NOMO-1 treated with dmso at 0.1 percent for 144 hours (cell line): ENCODE measurements at regions not wholly inside any gene's neighbourhood (a gene's known extent, or its start where the extent isn't known, plus 50 kb on each side); places are given as distances from the start of the nearest gene placed in this dataset.

Source experiments
- DNase-seq: peaks from one replicate; lab custom pipeline; 2025; ENCODE audit not compliant: unreplicated experiment; lab: John Stamatoyannopoulos, UW

GRCh38 chrX:4925911-4926310, 1212.5 kb upstream of the PRKX start:
- DNase-seq, result no peak

GRCh38 chrX:4909348-4909747, 1195.9 kb upstream of the PRKX start:
- DNase-seq, result peak; percentile 72

- DNase-seq, result peak; percentile 33
Observed at GRCh38 chrX:4905576-4905975, 1192.1 kb upstream of the PRKX start.

GRCh38 chrX:4881277-4881676, 1167.8 kb upstream of the PRKX start:
- DNase-seq, result no peak

- no peak for DNase-seq
Observed at GRCh38 chrX:4878640-4879039, 1165.2 kb upstream of the PRKX start.

- no peak for DNase-seq
Observed at GRCh38 chrX:4876268-4876667, 1162.8 kb upstream of the PRKX start.

GRCh38 chrX:4851534-4851933, 1138.1 kb upstream of the PRKX start:
- DNase-seq, result no peak

GRCh38 chrX:4850312-4850711, 1136.9 kb upstream of the PRKX start:
- no peak for DNase-seq

GRCh38 chrX:4844376-4844775, 1130.9 kb upstream of the PRKX start:
- no peak for DNase-seq

- no peak for DNase-seq
Observed at GRCh38 chrX:4841216-4841745, 1127.8 kb upstream of the PRKX start.

- no peak for DNase-seq
Observed at GRCh38 chrX:4831574-4831973, 1118.1 kb upstream of the PRKX start.

GRCh38 chrX:4830880-4831557, 1117.6 kb upstream of the PRKX start:
- no peak for DNase-seq

GRCh38 chrX:4825550-4825949, 1112.1 kb upstream of the PRKX start:
- no peak for DNase-seq

GRCh38 chrX:4809571-4809970, 1096.1 kb upstream of the PRKX start:
- DNase-seq, result no peak

- DNase-seq, result no peak
Observed at GRCh38 chrX:4805502-4805901, 1092.1 kb upstream of the PRKX start.

GRCh38 chrX:4800756-4801155, 1087.3 kb upstream of the PRKX start:
- DNase-seq, result no peak

- DNase-seq, result no peak
Observed at GRCh38 chrX:4787971-4788370, 1074.5 kb upstream of the PRKX start.

GRCh38 chrX:4764888-4765287, 1051.4 kb upstream of the PRKX start:
- DNase-seq, result no peak

GRCh38 chrX:4762196-4762595, 1048.7 kb upstream of the PRKX start:
- no peak for DNase-seq

- DNase-seq, result no peak
Observed at GRCh38 chrX:4754878-4755604, 1041.6 kb upstream of the PRKX start.

- DNase-seq, result no peak
Observed at GRCh38 chrX:4741024-4741423, 1027.6 kb upstream of the PRKX start.

GRCh38 chrX:4735299-4735698, 1021.9 kb upstream of the PRKX start:
- DNase-seq, result no peak
